Naive thymus-derived CD4-positive, alpha-beta T cell (primary cell): ENCODE measurements at regions not wholly inside any gene's neighbourhood (a gene's known extent, or its start where the extent isn't known, plus 50 kb on each side); places are given as distances from the start of the nearest gene placed in this dataset.
"Not testable (repeated sequence)": the region's sequence is repeated elsewhere in the genome, so short reads cannot be mapped to it uniquely, and the experiment has no call there.

Experiments
- ATAC-seq: fragments of 150-1000 bp; cut with Tn5 transposase; 2 replicates; pipeline ENCODE4 v1.10.0; 2021; ENCODE audit warnings: mild to moderate bottlenecking, moderate library complexity
- CTCF ChIA-PET: fragments of 350-600 bp; sonication (Branson Sonifier 250); formaldehyde crosslinking; loops from one replicate; lab custom pipeline; 2021; ENCODE audit warnings: antibody characterized with exemption; lab: Charles Lee
- POLR2A ChIA-PET: fragments of 350-600 bp; sonication (Branson Sonifier 250); formaldehyde crosslinking; loops from one replicate; lab custom pipeline; 2021; ENCODE audit warnings: antibody characterized with exemption, inconsistent platforms; lab: Charles Lee
- DNase-seq, 9 donors: peaks; one replicate each; pipeline versions ENCODE4 v3.0.0 to v3.0.0-alpha.2; 2020 to 2022; ENCODE audit warnings: mixed read lengths in 1 of 9
- H3K27ac ChIP-seq: one replicate; pipeline ENCODE4 v1.7.0; 2013; ENCODE audit warnings: mild to moderate bottlenecking, low read depth, low read length, moderate library complexity
- H3K27me3 ChIP-seq, 2 donors: one replicate each; pipeline ENCODE4 v1.7.0; 2013; ENCODE audit warnings: low read length in 2 of 2, mild to moderate bottlenecking in 2 of 2, moderate library complexity in 2 of 2; ENCODE audit not compliant: control insufficient read depth in 2 of 2, insufficient read depth in 2 of 2
- H3K36me3 ChIP-seq, 3 experiments: 1 replicate in 2 of 3; 2 replicates in 1 of 3; pipeline ENCODE4 v1.7.0; 2013; ENCODE audit warnings: low read length in 3 of 3, mild to moderate bottlenecking in 3 of 3, moderate library complexity in 1 of 3; ENCODE audit not compliant: insufficient read depth in 3 of 3, control insufficient read depth in 2 of 3
- H3K4me1 ChIP-seq, 2 donors: one replicate each; pipeline ENCODE4 v1.7.0; 2013; ENCODE audit warnings: low read length in 2 of 2, mild to moderate bottlenecking in 2 of 2, moderate library complexity in 1 of 2; ENCODE audit not compliant: control insufficient read depth in 2 of 2, insufficient read depth in 2 of 2
- H3K4me3 ChIP-seq: 2 replicates; pipeline ENCODE4 v1.7.0; 2013; ENCODE audit warnings: mild to moderate bottlenecking, low read length
- H3K9me3 ChIP-seq, 3 experiments: 1 replicate in 2 of 3; 2 replicates in 1 of 3; pipeline ENCODE4 v1.7.0; 2013; ENCODE audit warnings: low read length in 3 of 3; ENCODE audit not compliant: control insufficient read depth in 2 of 3
- H3K27ac Mint-ChIP-seq, 9 donors: one replicate each; pipeline ENCODE4 v1.8.0; 2020 to 2022; ENCODE audit warnings: mixed read lengths in 9 of 9, mild to moderate bottlenecking in 8 of 9, moderate library complexity in 5 of 9, inconsistent platforms in 2 of 9
- H3K27me3 Mint-ChIP-seq, 5 donors: one replicate each; pipeline ENCODE4 v1.8.0; 2021 to 2022; ENCODE audit warnings: mixed read lengths in 5 of 5, mild to moderate bottlenecking in 1 of 5
- H3K36me3 Mint-ChIP-seq, 5 donors: one replicate each; pipeline ENCODE4 v1.8.0; 2020 to 2022; ENCODE audit warnings: mixed read lengths in 5 of 5, mild to moderate bottlenecking in 3 of 5, inconsistent platforms in 1 of 5
- H3K4me1 Mint-ChIP-seq, 7 donors: one replicate each; pipeline ENCODE4 v1.8.0; 2020 to 2022; ENCODE audit warnings: mixed read lengths in 7 of 7, mild to moderate bottlenecking in 3 of 7, inconsistent platforms in 1 of 7
- H3K4me3 Mint-ChIP-seq, 10 donors: one replicate each; pipeline ENCODE4 v1.8.0; 2020 to 2022; ENCODE audit warnings: mild to moderate bottlenecking in 10 of 10, mixed read lengths in 10 of 10, moderate library complexity in 6 of 10, inconsistent platforms in 2 of 10
- H3K9me3 Mint-ChIP-seq, 11 donors: one replicate each; pipeline ENCODE4 v1.8.0; 2020 to 2022; ENCODE audit warnings: mixed read lengths in 11 of 11, mild to moderate bottlenecking in 4 of 11, inconsistent platforms in 1 of 11, moderate library complexity in 1 of 11
- intact Hi-C, 2 donors: fragments of 100-400 bp; cut with micrococcal nuclease; formaldehyde crosslinking; loops; one replicate each; pipeline ENCODE4 v1.15.1; 2023

DNA sequence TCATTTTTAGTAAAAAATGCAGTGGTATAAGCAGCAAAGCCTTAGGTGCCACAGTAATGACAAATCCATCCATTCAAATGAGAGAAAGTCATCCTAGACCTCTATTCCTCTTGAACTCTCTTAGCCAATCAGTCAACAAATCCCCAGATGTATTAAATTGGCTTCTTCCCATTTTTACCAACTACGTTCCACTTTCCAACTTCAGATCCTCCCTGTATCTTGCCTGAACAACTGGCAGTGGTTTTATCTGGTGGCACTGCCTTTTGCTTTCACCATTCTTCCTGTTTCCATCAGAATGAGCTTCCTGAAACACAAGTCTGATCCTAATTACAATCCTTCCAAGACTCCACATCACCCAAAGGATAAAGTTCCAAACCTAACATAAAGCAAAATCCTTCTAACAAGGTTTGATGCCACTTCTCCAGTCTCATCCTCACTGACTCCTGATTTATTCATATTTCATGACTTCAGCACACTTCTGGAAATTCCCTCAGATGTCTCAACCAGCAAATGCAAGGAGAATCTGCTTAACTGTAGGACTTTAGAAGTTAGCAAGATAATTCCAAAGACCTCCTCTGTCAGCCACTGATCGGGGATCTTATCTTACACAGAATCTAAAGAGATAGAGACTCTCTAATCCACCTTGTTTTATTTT is 69.8 kb upstream of the SLC4A7 start:
- Mint-ChIP-seq H3K4me3 (no peak overlapping the region), H3K27ac (no peak overlapping the region), H3K36me3 (peaks cover 0 to 4% (median 0%) of the 10 kb centered on the region in 5 donors), H3K4me1 (peaks cover 0 to 3% (median 0%) of the 10 kb centered on the region in 7 donors), H3K27me3 (peaks cover 0 to 7% (median 0%) of the 10 kb centered on the region in 5 donors), H3K9me3 (peaks cover 0 to 9% (median 0%) of the 10 kb centered on the region in 11 donors)
- CTCF ChIA-PET = no interaction called here
- ATAC-seq = no peak
- H3K27me3 ChIP-seq = no peaks in the 10 kb centered on the region
- no peak for DNase-seq
- POLR2A ChIA-PET = no interaction called here
- no peaks in the 10 kb centered on the region for H3K36me3 ChIP-seq
- H3K27ac ChIP-seq = no peak overlapping the region
- no peaks in the 10 kb centered on the region for H3K4me1 ChIP-seq
- H3K9me3 ChIP-seq = no peaks in the 10 kb centered on the region
- H3K4me3 ChIP-seq = no peak overlapping the region
- intact Hi-C loops = no loop called here

DNA sequence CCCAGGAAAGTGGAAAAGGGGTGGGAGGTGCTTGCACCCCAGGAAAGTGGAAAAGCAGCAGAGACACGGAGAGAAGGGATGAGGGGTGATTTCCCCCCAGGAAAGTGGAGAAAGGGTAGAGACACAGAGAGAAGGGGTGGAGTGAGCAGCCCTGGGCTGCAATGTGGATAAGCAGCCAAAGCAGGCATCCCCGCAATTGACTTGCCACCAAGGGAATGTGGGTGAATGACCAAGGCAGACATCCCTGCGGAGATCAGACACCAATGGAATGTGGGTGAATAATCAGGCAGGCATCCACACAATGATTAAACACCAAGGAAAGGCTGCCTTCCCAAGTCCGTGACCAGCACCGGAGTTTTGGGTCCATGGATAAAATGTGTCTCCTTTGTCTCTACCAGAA is 68.5 kb upstream of the SLC4A7 start:
- ATAC-seq, POLR2A ChIA-PET, CTCF ChIA-PET, DNase-seq, H3K27me3 ChIP-seq, intact Hi-C loops, H3K4me3 ChIP-seq, H3K36me3 ChIP-seq, H3K27me3 Mint-ChIP-seq, H3K36me3 Mint-ChIP-seq, H3K4me1 ChIP-seq, H3K9me3 Mint-ChIP-seq, H3K4me3 Mint-ChIP-seq, H3K9me3 ChIP-seq, H3K27ac ChIP-seq, H3K4me1 Mint-ChIP-seq: not testable (repeated sequence)
- peak overlapping the region in 1 of 9 donors; percentile 27 for H3K27ac Mint-ChIP-seq

GRCh38 chr3:27551413-27551812 is 67.2 kb upstream of the SLC4A7 start:
- ATAC-seq, POLR2A ChIA-PET, H3K9me3 ChIP-seq, H3K27ac ChIP-seq, DNase-seq, H3K36me3 ChIP-seq, H3K4me1 ChIP-seq, H3K4me3 Mint-ChIP-seq, H3K4me3 ChIP-seq, H3K27me3 Mint-ChIP-seq, H3K36me3 Mint-ChIP-seq, H3K27me3 ChIP-seq, H3K27ac Mint-ChIP-seq, CTCF ChIA-PET, H3K9me3 Mint-ChIP-seq, intact Hi-C loops, H3K4me1 Mint-ChIP-seq: not testable (repeated sequence)

DNA sequence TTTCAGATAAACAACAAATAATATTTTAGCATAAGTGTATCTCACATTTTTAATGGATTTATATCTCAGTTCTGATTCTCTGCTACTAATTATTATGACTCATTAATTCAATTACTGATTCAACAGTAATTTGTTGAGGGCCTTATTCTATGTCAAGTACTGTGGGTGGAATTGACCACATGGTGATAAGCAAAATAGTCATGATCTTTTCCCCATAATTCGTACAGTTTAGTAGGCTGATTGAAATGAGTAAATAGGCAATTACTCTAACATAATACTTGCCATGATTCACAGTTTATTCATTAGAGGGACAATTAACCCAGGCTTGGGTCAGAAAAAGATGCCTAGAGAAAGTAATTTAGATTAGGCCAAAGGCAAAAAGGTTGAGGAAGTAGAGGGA is 60.9 kb upstream of the SLC4A7 start:
- Mint-ChIP-seq H3K27ac (no peak overlapping the region), H3K4me3 (no peak overlapping the region), H3K9me3 (peaks cover 0 to 4% (median 0%) of the 10 kb centered on the region in 11 donors), H3K36me3 (no peaks in the 10 kb centered on the region), H3K27me3 (no peaks in the 10 kb centered on the region), H3K4me1 (peaks cover 0 to 5% (median 0%) of the 10 kb centered on the region in 7 donors)
- POLR2A ChIA-PET = no interaction called here
- Histone ChIP-seq H3K9me3 (no peaks in the 10 kb centered on the region), H3K4me3 (no peak overlapping the region), H3K36me3 (no peaks in the 10 kb centered on the region), H3K27me3 (no peaks in the 10 kb centered on the region), H3K4me1 (no peaks in the 10 kb centered on the region), H3K27ac (no peak overlapping the region)
- intact Hi-C loops = no loop called here
- DNase-seq (no peak), ATAC-seq (no peak)
- CTCF ChIA-PET = no interaction called here

DNA sequence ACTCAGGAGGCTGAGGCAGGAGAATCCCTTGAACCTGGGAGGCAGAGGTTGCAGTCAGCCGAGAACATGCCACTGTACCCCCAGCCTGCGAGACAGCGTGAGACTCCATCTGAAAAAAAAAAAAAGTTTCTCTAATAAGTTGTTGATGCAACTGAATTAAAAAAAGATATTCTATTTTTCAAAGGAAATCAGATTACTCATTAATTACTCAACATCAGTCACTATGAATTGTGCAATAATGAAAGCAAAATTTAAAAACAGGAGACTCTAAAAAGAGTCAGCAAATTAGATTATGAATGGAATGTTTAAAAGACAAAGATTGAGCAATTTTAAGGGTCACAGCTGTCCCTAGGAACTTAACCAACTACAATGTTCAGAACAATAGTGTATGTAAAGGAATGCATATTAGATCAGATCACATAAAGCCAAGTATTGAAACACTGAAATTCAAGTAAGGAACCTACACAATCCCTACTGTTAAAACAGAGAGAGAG is 60.2 kb upstream of the SLC4A7 start:
- no peak for DNase-seq
- Mint-ChIP-seq H3K27ac (no peak overlapping the region), H3K4me1 (peaks cover 0 to 5% (median 0%) of the 10 kb centered on the region in 7 donors), H3K27me3 (no peaks in the 10 kb centered on the region), H3K9me3 (peaks cover 0 to 5% (median 0%) of the 10 kb centered on the region in 11 donors), H3K4me3 (no peak overlapping the region), H3K36me3 (no peaks in the 10 kb centered on the region)
- intact Hi-C loops = no loop called here
- POLR2A ChIA-PET = no interaction called here
- Histone ChIP-seq H3K36me3 (no peaks in the 10 kb centered on the region), H3K27ac (no peak overlapping the region), H3K4me1 (no peaks in the 10 kb centered on the region), H3K9me3 (no peaks in the 10 kb centered on the region), H3K4me3 (no peak overlapping the region), H3K27me3 (no peaks in the 10 kb centered on the region)
- CTCF ChIA-PET = no interaction called here
- no peak for ATAC-seq

GRCh38 chr3:27542476-27542875 is 58.3 kb upstream of the SLC4A7 start:
- Histone ChIP-seq H3K9me3 (no peaks in the 10 kb centered on the region), H3K36me3 (no peaks in the 10 kb centered on the region), H3K27ac (no peak overlapping the region), H3K4me3 (no peak overlapping the region), H3K4me1 (no peaks in the 10 kb centered on the region), H3K27me3 (no peaks in the 10 kb centered on the region)
- Mint-ChIP-seq H3K36me3 (no peaks in the 10 kb centered on the region), H3K9me3 (peaks cover 0 to 5% (median 0%) of the 10 kb centered on the region in 11 donors), H3K4me3 (no peak overlapping the region), H3K27ac (no peak overlapping the region), H3K27me3 (no peaks in the 10 kb centered on the region), H3K4me1 (peaks cover 0 to 5% (median 0%) of the 10 kb centered on the region in 7 donors)
- CTCF ChIA-PET = interaction anchor here (0.7 kb wide), 1 partner anchor 15 kb away, joined by 3 read pairs; no protein-coding TSS in a partner anchor
- DNase-seq = no peak
- POLR2A ChIA-PET = no interaction called here
- intact Hi-C loops = no loop called here
- ATAC-seq = no peak

GRCh38 chr3:27540231-27540630 is 56.0 kb upstream of the SLC4A7 start:
- no peaks in the 10 kb centered on the region for H3K36me3 ChIP-seq
- peaks cover 0 to 3% (median 0%) of the 10 kb centered on the region in 11 donors for H3K9me3 Mint-ChIP-seq
- H3K27me3 ChIP-seq = no peaks in the 10 kb centered on the region
- no peak overlapping the region for H3K4me3 ChIP-seq
- no peak overlapping the region for H3K4me3 Mint-ChIP-seq
- H3K27ac Mint-ChIP-seq = no peak overlapping the region
- H3K4me1 ChIP-seq = no peaks in the 10 kb centered on the region
- H3K9me3 ChIP-seq = no peaks in the 10 kb centered on the region
- intact Hi-C loops = no loop called here
- peaks cover 0 to 7% (median 0%) of the 10 kb centered on the region in 7 donors for H3K4me1 Mint-ChIP-seq
- POLR2A ChIA-PET = no interaction called here
- H3K27ac ChIP-seq = no peak overlapping the region
- CTCF ChIA-PET = interaction anchor here (0.5 to 0.7 kb wide), 2 partner anchors 41 to 779 kb away, joined by 3 read pairs; no protein-coding TSS in a partner anchor
- H3K27me3 Mint-ChIP-seq = no peaks in the 10 kb centered on the region
- no peak for DNase-seq
- no peak for ATAC-seq
- no peaks in the 10 kb centered on the region for H3K36me3 Mint-ChIP-seq
